GM12878 (cell line): ENCODE measurements at regions not wholly inside any gene's neighbourhood (a gene's known extent, or its start where the extent isn't known, plus 50 kb on each side); places are given as distances from the start of the nearest gene placed in this dataset.

Experiments used
- ATAC-seq: fragments of 200-7000 bp; cut with Tn5 transposase; 3 replicates; pipeline ENCODE4 v1.9.1; 2020; ENCODE audit warnings: mild to moderate bottlenecking, moderate library complexity
- BruUV-seq: library from RNA; stranded (reverse); fragments of 400-500 nt; replicated peaks from 2 replicates; lab custom pipeline; 2021; lab: Mats Ljungman, UMichigan
- CTCF ChIA-PET: fragments of 300-600 bp; sonication (Branson Sonifier 250); formaldehyde crosslinking; extraction: SDS; loops from one replicate; lab custom pipeline; 2021; ENCODE audit warnings: inconsistent platforms; lab: Yijun Ruan, JAX
- POLR2A ChIA-PET: fragments of 350-600 bp; formaldehyde crosslinking; extraction: SDS; loops from one replicate; lab custom pipeline; 2021; ENCODE audit warnings: inconsistent platforms; lab: Charles Lee
- RAD21 ChIA-PET: fragments of 300-600 bp; sonication (Branson Sonifier 250); formaldehyde crosslinking; loops from one replicate; lab custom pipeline; 2023; ENCODE audit warnings: antibody characterized with exemption; ENCODE audit not compliant: unreplicated experiment; lab: Charles Lee
- SMC1A ChIA-PET: fragments of 300-600 bp; sonication (Branson Sonifier 250); formaldehyde crosslinking; loops from one replicate; lab custom pipeline; 2023; ENCODE audit not compliant: unreplicated experiment, uncharacterized antibody; lab: Charles Lee
- DNase-seq: peaks from one replicate; pipeline ENCODE4 v3.0.0-alpha.2; 2011; ENCODE audit warnings: low read depth, low spot score
- FAIRE-seq: peaks from 3 replicates; lab custom pipeline; 2011; peaks lifted over from hg19 to GRCh38; lab: Jason Lieb, UNC
- H2AFZ ChIP-seq: 2 replicates; pipeline ENCODE4 v1.6.0; 2011; ENCODE audit warnings: low read depth, low read length, control low read depth; ENCODE audit not compliant: control insufficient read depth
- H3K27ac ChIP-seq: 2 replicates; pipeline ENCODE4 v1.5.1; 2011; ENCODE audit warnings: control low read depth; ENCODE audit not compliant: control insufficient read depth, insufficient read depth
- H3K27me3 ChIP-seq, 2 experiments: replicated peaks in 1 of 2; 2 replicates each; pipeline versions ENCODE4 v1.6.0 to v1.6.1; 2011; ENCODE audit warnings: low read length in 1 of 2; ENCODE audit not compliant: control insufficient read depth in 2 of 2, insufficient read depth in 2 of 2
- H3K36me3 ChIP-seq, 2 experiments: 2 replicates each; pipeline ENCODE4 v1.5.1; 2011; ENCODE audit warnings: low read length in 1 of 2; ENCODE audit not compliant: control insufficient read depth in 2 of 2, insufficient read depth in 2 of 2
- H3K4me1 ChIP-seq: 2 replicates; pipeline ENCODE4 v1.6.1; 2011; ENCODE audit warnings: mild to moderate bottlenecking, low read length, moderate library complexity, mixed read lengths; ENCODE audit not compliant: control insufficient read depth, insufficient read depth
- H3K4me2 ChIP-seq: 2 replicates; pipeline ENCODE4 v1.6.0; 2011; ENCODE audit warnings: control low read depth; ENCODE audit not compliant: control insufficient read depth, insufficient read depth
- H3K4me3 ChIP-seq: fragments of 200-600 bp; sonication (generic); 2 replicates; pipeline ENCODE4 v1.5.1; 2016
- H3K79me2 ChIP-seq: 2 replicates; pipeline ENCODE4 v1.6.0; 2011; ENCODE audit warnings: low read length; ENCODE audit not compliant: control insufficient read depth, insufficient read depth
- H3K9ac ChIP-seq: 2 replicates; pipeline ENCODE4 v1.8.0; 2011; ENCODE audit warnings: low read length, control low read depth, mixed read lengths; ENCODE audit not compliant: control insufficient read depth, insufficient read depth
- H3K9me3 ChIP-seq: replicated peaks from 3 replicates; pipeline ENCODE4 v1.5.1; 2011; ENCODE audit warnings: mild to moderate bottlenecking, low read length; ENCODE audit not compliant: control insufficient read depth, insufficient read depth
- H4K20me1 ChIP-seq: 2 replicates; pipeline ENCODE4 v1.6.0; 2011; ENCODE audit not compliant: control insufficient read depth, insufficient read depth
- EP300 ChIP-seq, 2 experiments: fragments of 150-350 bp in 1 of 2; IDR thresholded peaks; 2 replicates each; pipeline ENCODE4 v1.6.1; 2011 to 2012; ENCODE audit warnings: low read depth in 2 of 2, low read length in 2 of 2, borderline replicate concordance in 1 of 2, improper control_type of control experiment in 1 of 2, inconsistent platforms in 1 of 2; ENCODE audit not compliant: control insufficient read depth in 1 of 2
- FOXM1 ChIP-seq: IDR thresholded peaks from 2 replicates; pipeline ENCODE4 v1.6.1; 2012; ENCODE audit warnings: low read depth, mild to moderate bottlenecking, inconsistent platforms, low read length, moderate library complexity
- MAX ChIP-seq: IDR thresholded peaks from 2 replicates; pipeline ENCODE4 v1.6.1; 2012; ENCODE audit warnings: low read depth, low read length, improper control_type of control experiment
- PAX8 ChIP-seq: fragments of 450-650 bp; IDR thresholded peaks from 2 replicates; pipeline ENCODE4 v1.6.1; 2017; ENCODE audit warnings: mild to moderate bottlenecking, moderate library complexity
- SIN3A ChIP-seq: IDR thresholded peaks from 2 replicates; pipeline ENCODE4 v1.6.1; 2012; ENCODE audit warnings: low read depth, low read length, improper control_type of control experiment
- SUPT20H ChIP-seq: IDR thresholded peaks from 2 replicates; pipeline ENCODE4 v1.6.1; 2011; ENCODE audit warnings: low read depth, mild to moderate bottlenecking, low read length, moderate library complexity, borderline replicate concordance; ENCODE audit not compliant: control insufficient read depth
- TCF3 ChIP-seq: IDR thresholded peaks from 2 replicates; pipeline ENCODE4 v1.6.1; 2012; ENCODE audit warnings: low read depth, mild to moderate bottlenecking, low read length, borderline replicate concordance; ENCODE audit not compliant: insufficient read depth
- USF1 ChIP-seq: IDR thresholded peaks from 2 replicates; pipeline ENCODE4 v1.6.1; 2011; ENCODE audit warnings: borderline replicate concordance, low read depth, mild to moderate bottlenecking, moderate library complexity, mixed read lengths, low read length; ENCODE audit not compliant: insufficient read depth; ENCODE audit errors: extremely low read length
- ZBTB4 ChIP-seq: fragments of 450-650 bp; formaldehyde crosslinking; IDR thresholded peaks from 2 replicates; pipeline ENCODE4 v1.4.0; 2022; ENCODE audit warnings: mild to moderate bottlenecking, moderate library complexity
- WGBS: methylation state at CpG from one replicate; pipeline ENCODE4 v1.1.6; 2016; ENCODE audit warnings: low lambda C conversion rate; ENCODE audit not compliant: insufficient replicate concordance, insufficient coverage; ENCODE audit errors: missing lambda C conversion rate; 5-methylcytosine and 5-hydroxymethylcytosine counted together
- in situ Hi-C: fragments of 300-500 bp; cut with MboI; formaldehyde crosslinking; loops from 9 replicates; pipeline ENCODE4 v1.14.3; 2018; ENCODE audit warnings: mixed read lengths
- intact Hi-C: fragments of 100-400 bp; cut with micrococcal nuclease; formaldehyde crosslinking; loops from one replicate; pipeline ENCODE4 v1.14.2; 2022; ENCODE audit not compliant: unreplicated experiment

DNA sequence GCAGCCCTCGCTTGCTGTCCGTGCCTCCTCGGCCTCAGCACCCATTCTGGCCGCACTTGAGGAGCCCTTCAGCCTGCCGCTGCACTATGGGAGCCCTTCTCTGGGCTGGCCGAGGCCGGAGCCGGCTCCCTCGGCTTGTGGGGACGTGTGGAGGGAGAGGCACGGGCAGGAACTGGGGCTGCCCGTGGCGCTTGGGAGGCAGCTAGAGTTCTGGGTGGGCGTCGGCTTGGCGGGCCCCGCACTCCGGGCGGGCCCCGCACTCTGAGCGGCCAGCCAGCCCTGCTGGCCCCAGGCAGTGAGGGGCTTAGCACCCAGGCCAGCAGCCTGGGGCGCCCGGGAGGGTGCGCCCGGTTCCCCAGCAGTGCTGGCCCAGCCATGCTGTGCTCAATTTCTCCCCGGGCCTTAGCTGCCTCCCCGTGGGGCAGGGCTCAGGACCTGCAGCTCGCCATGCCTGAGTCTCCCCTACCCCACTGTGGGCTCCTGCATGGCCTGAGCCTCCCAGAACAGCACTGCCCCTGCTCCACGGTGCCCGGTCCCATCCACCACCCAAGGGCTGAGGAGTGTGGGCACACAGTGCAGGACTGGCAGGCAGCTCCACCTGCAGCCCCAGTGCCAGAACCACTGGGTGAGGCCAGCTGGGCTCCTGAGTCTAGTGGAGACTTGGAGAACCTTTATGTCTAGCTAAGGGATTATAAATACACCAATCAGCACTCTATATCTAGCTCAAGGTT is 240.0 kb upstream of the PRR20A start:
- POLR2A ChIA-PET: no interaction called here
- in situ Hi-C loops: no loop called here
- ATAC-seq: no peak

More for the DNA sequence above, 240.0 kb upstream of the PRR20A start:
- no peak overlapping the region for H3K9ac ChIP-seq
- H3K27ac ChIP-seq: no peak overlapping the region
- SMC1A ChIA-PET: no interaction called here
- H3K27me3 ChIP-seq: no peaks in the 10 kb centered on the region
- 42% methylated on average over 25 of the region's 30 CpGs for WGBS
- no peaks in the 10 kb centered on the region for H3K4me1 ChIP-seq
- RAD21 ChIA-PET: no interaction called here
- no peaks in the 10 kb centered on the region for H4K20me1 ChIP-seq
- H3K36me3 ChIP-seq: no peaks in the 10 kb centered on the region
- DNase-seq (no peak), FAIRE-seq (no peak)
- TF ChIP-seq EP300 (IDR thresholded peaks at IDR 0.05; ENCODE audit: borderline replicate concordance in 1 of 2, control insufficient read depth in 1 of 2, low read depth in 2 of 2, low read length in 2 of 2) (no peak), FOXM1 (no peak), ZBTB4 (CRISPR knock-in tag) (no peak), MAX (no peak), SUPT20H (no peak), SIN3A (no peak), TCF3 (no peak), USF1 (no peak), PAX8 (no peak)
- BruUV-seq: no TSS peak
- CTCF ChIA-PET: no interaction called here
- no peak overlapping the region for H3K4me2 ChIP-seq
- H3K79me2 ChIP-seq: no peaks in the 10 kb centered on the region
- intact Hi-C loops: no loop called here
- no peak overlapping the region for H2AFZ ChIP-seq
- no peaks in the 10 kb centered on the region for H3K9me3 ChIP-seq
- no peak overlapping the region for H3K4me3 ChIP-seq
